Muscle of leg (tissue), 3 donors: ENCODE measurements at regions not wholly inside any gene's neighbourhood (a gene's known extent, or its start where the extent isn't known, plus 50 kb on each side); places are given as distances from the start of the nearest gene placed in this dataset.

Experiments used
- DNase-seq: peaks from one replicate; pipeline ENCODE4 v3.0.0; 2013
- H3K27ac ChIP-seq: one replicate; pipeline ENCODE4 v1.5.1; 2013; ENCODE audit warnings: mild to moderate bottlenecking, low read length, control low read depth
- H3K27me3 ChIP-seq: one replicate; pipeline ENCODE4 v1.6.1; 2013; ENCODE audit warnings: low read length; ENCODE audit not compliant: control insufficient read depth, insufficient read depth
- H3K36me3 ChIP-seq: one replicate; pipeline ENCODE4 v1.6.1; 2013; ENCODE audit warnings: low read length; ENCODE audit not compliant: control insufficient read depth, insufficient read depth
- H3K4me1 ChIP-seq: one replicate; pipeline ENCODE4 v1.6.1; 2013; ENCODE audit warnings: low read length; ENCODE audit not compliant: control insufficient read depth, insufficient read depth
- H3K4me3 ChIP-seq: one replicate; pipeline ENCODE4 v1.5.1; 2013; ENCODE audit warnings: low read length, control low read depth
- H3K9me3 ChIP-seq: replicated peaks from 2 replicates; pipeline ENCODE4 v1.6.1; 2013; ENCODE audit warnings: low read depth, low read length; ENCODE audit not compliant: control insufficient read depth
- WGBS: methylation state at CpG from one replicate; pipeline ENCODE4 v1.1.5; 2013; ENCODE audit warnings: missing lambda C conversion rate; ENCODE audit not compliant: insufficient coverage; 5-methylcytosine and 5-hydroxymethylcytosine counted together

DNA sequence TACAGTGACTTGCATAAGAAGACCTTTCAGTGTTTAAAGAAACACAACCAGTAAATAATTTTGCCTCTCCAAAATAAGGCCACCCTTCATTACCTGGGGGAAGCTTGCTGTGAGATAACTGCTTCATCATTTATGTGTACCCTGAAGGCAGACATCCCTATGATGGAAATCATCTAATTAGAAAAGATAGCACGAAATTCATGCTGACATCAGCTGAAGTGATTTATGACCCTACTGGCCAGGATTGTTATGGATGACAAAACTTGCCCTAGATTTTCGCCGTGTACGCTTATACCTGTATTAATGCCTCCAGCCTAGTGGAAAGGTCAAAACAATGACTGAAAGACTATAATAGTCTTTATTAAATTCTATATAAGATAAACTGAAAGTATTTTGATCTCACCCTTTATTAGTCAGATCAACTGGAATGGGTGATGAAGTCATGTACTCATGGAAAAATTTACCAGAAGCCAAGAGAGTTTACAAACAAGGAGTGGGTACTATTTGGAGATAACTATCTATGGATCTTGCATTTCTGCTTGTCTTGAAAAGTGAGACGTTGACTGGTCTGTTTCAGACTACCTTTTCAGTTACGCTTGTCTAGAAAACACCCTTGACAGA is 114.2 kb downstream of the PPP1R3A start:
- Histone ChIP-seq H3K36me3 (no peaks in the 10 kb centered on the region), H3K9me3 (no peaks in the 10 kb centered on the region), H3K27ac (no peak overlapping the region), H3K4me3 (no peak overlapping the region), H3K27me3 (no peaks in the 10 kb centered on the region), H3K4me1 (no peaks in the 10 kb centered on the region)
- WGBS, result 83% methylated on average over 2 of the region's 6 CpGs
- DNase-seq, result no peak

GRCh38 chr7:113801751-113802150 is 117.1 kb downstream of the PPP1R3A start:
- 80% methylated on average over 1 of the region's 1 CpG for WGBS
- Histone ChIP-seq H3K27ac (no peak overlapping the region), H3K27me3 (no peaks in the 10 kb centered on the region), H3K4me3 (no peak overlapping the region), H3K4me1 (no peaks in the 10 kb centered on the region), H3K36me3 (no peaks in the 10 kb centered on the region), H3K9me3 (no peaks in the 10 kb centered on the region)
- DNase-seq, result no peak

DNA sequence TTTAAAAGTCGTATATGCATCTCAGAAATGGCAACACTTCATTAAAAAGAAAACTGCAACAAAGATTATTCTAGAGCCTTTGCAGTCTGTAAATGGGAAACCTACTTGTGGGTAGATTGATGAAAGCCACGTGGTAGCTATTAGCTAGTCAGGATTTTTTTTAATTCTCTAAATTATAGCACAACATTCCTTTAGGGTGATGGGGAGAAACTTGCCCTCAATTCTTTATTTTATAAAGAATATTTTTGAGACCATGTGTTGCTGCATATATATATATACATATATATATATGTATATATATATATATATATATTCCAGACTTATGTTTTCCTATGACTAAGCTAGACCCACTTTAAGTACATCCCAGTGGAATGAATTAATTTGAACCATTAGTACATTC is 118.0 kb downstream of the PPP1R3A start:
- no CpG with 5 or more reads among the region's 2 CpGs for WGBS

DNA sequence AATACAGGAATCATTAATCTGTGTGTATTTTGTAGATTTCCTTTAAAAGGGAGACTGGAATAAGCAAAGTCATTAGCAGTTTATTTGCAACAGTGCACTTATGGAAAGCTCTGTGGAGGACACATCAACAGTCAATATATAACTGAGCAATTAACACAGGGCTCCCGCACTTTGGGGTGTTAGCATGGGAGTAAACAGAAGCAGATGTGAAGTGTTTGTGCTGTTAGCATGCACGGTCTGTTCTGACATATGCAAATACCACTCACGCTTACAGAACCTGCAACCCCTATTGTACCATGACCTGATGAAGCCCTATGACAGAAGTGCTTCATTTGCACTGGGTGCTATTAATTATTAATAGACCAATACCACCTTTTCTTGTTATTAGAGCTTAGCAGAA is 118.9 kb downstream of the PPP1R3A start:
- no peaks in the 10 kb centered on the region for H3K36me3 ChIP-seq
- no peak for DNase-seq
- H3K4me3 ChIP-seq, result no peak overlapping the region
- no CpG with 5 or more reads among the region's 3 CpGs for WGBS
- H3K27me3 ChIP-seq, result no peaks in the 10 kb centered on the region
- no peaks in the 10 kb centered on the region for H3K9me3 ChIP-seq
- H3K4me1 ChIP-seq, result no peaks in the 10 kb centered on the region
- H3K27ac ChIP-seq, result no peak overlapping the region

More for the DNA sequence above, 118.0 kb downstream of the PPP1R3A start:
- Histone ChIP-seq H3K4me3 (no peak overlapping the region), H3K27me3 (no peaks in the 10 kb centered on the region), H3K9me3 (no peaks in the 10 kb centered on the region), H3K27ac (no peak overlapping the region), H3K36me3 (no peaks in the 10 kb centered on the region), H3K4me1 (no peaks in the 10 kb centered on the region)
- DNase-seq, result no peak

GRCh38 chr7:113797420-113798010 is 121.3 kb downstream of the PPP1R3A start:
- H3K27ac ChIP-seq, result no peak overlapping the region
- no CpG with 5 or more reads among the region's 2 CpGs for WGBS
- no peak overlapping the region for H3K4me3 ChIP-seq
- no peak for DNase-seq
- H3K4me1 ChIP-seq, result no peaks in the 10 kb centered on the region
- H3K9me3 ChIP-seq, result no peaks in the 10 kb centered on the region
- H3K36me3 ChIP-seq, result no peaks in the 10 kb centered on the region
- no peaks in the 10 kb centered on the region for H3K27me3 ChIP-seq

GRCh38 chr7:113796557-113796956 is 122.3 kb downstream of the PPP1R3A start:
- no CpG with 5 or more reads among the region's 2 CpGs for WGBS
- H3K9me3 ChIP-seq, result no peaks in the 10 kb centered on the region
- no peak overlapping the region for H3K4me3 ChIP-seq
- DNase-seq, result no peak
- H3K36me3 ChIP-seq, result no peaks in the 10 kb centered on the region
- H3K27ac ChIP-seq, result no peak overlapping the region
- H3K4me1 ChIP-seq, result no peaks in the 10 kb centered on the region
- H3K27me3 ChIP-seq, result no peaks in the 10 kb centered on the region

DNA sequence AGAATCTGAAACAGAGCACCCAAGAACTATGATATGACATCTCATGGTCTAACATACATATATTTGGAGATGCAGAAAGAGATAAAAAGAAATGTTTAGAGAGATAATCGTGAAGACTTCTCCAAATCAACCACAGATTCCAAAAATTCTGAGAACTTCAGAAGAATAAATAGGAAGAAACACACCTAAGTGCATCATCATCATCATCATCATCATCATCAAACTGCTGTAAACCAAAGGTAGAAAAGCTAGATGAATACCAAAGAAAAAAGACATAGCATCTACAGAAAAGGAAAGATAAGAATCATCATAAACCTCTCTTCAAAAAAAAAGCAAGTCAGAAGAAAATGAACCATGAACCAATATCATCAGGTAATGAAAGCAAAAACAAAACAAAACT is 124.2 kb downstream of the PPP1R3A start:
- no peak overlapping the region for H3K27ac ChIP-seq
- WGBS, result no CpG with 5 or more reads among the region's 1 CpG
- no peaks in the 10 kb centered on the region for H3K36me3 ChIP-seq
- no peak for DNase-seq
- no peaks in the 10 kb centered on the region for H3K9me3 ChIP-seq
- H3K4me1 ChIP-seq, result no peaks in the 10 kb centered on the region
- H3K27me3 ChIP-seq, result no peaks in the 10 kb centered on the region
- H3K4me3 ChIP-seq, result no peak overlapping the region

- no CpG with 5 or more reads among the region's 3 CpGs for WGBS
These were observed 125.6 kb downstream of the PPP1R3A start for GRCh38 chr7:113793171-113793570.

DNA sequence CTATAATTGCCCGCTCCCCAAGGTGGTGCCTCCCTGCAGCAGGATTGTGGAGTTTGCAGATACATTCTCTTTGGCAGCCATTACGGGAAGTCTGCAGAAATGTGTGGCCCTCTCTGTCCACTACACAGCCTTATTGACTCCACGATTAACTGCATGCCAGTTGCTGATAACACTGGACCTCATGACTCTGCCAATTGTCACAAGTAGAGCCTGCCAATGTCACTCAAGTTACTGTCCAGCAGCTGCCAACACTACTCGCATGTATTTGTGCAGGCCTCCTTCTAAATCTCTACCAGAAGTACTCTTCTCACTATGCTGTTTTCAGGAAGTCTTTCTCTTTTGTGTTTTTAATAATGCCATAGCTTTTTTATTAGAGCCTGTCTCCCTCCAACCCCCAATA is 128.8 kb downstream of the PPP1R3A start:
- H3K36me3 ChIP-seq, result no peaks in the 10 kb centered on the region
- H3K27me3 ChIP-seq, result no peaks in the 10 kb centered on the region
- no peak overlapping the region for H3K4me3 ChIP-seq
- no peak overlapping the region for H3K27ac ChIP-seq
- DNase-seq, result peak; percentile 53
- H3K9me3 ChIP-seq, result no peaks in the 10 kb centered on the region
- WGBS, result 84% methylated on average over 3 of the region's 4 CpGs
- H3K4me1 ChIP-seq, result no peaks in the 10 kb centered on the region

More at GRCh38 chr7:113793171-113793570, 125.6 kb downstream of the PPP1R3A start:
- H3K9me3 ChIP-seq, result no peaks in the 10 kb centered on the region
- H3K4me3 ChIP-seq, result no peak overlapping the region
- DNase-seq, result no peak
- no peaks in the 10 kb centered on the region for H3K27me3 ChIP-seq
- H3K4me1 ChIP-seq, result no peaks in the 10 kb centered on the region
- H3K27ac ChIP-seq, result no peak overlapping the region
- no peaks in the 10 kb centered on the region for H3K36me3 ChIP-seq

- Histone ChIP-seq H3K36me3 (no peaks in the 10 kb centered on the region), H3K4me1 (no peaks in the 10 kb centered on the region), H3K9me3 (no peaks in the 10 kb centered on the region), H3K27ac (no peak overlapping the region), H3K4me3 (no peak overlapping the region), H3K27me3 (no peaks in the 10 kb centered on the region)
- no peak for DNase-seq
- no CpG with 5 or more reads among the region's 2 CpGs for WGBS
These were observed 131.7 kb downstream of the PPP1R3A start for GRCh38 chr7:113787106-113787505.

- Histone ChIP-seq H3K4me1 (no peaks in the 10 kb centered on the region), H3K36me3 (no peaks in the 10 kb centered on the region), H3K27ac (no peak overlapping the region), H3K4me3 (no peak overlapping the region), H3K27me3 (no peaks in the 10 kb centered on the region), H3K9me3 (no peaks in the 10 kb centered on the region)
- no CpG with 5 or more reads among the region's 3 CpGs for WGBS
- DNase-seq, result no peak
These were observed 133.9 kb downstream of the PPP1R3A start for GRCh38 chr7:113784956-113785355.
